Left colon (tissue), 2 donors: ENCODE measurements at regions not wholly inside any gene's neighbourhood (a gene's known extent, or its start where the extent isn't known, plus 50 kb on each side); places are given as distances from the start of the nearest gene placed in this dataset.
"Not testable (repeated sequence)": the region's sequence is repeated elsewhere in the genome, so short reads cannot be mapped to it uniquely, and the experiment has no call there.

Experiments used
- ATAC-seq: fragments of 200-7000 bp; cut with Tn5 transposase; one replicate; pipeline ENCODE4 v1.9.1; 2020; ENCODE audit warnings: mild to moderate bottlenecking, moderate library complexity
- DNase-seq, 2 donors: peaks; one replicate each; pipeline ENCODE4 v3.0.0-alpha.2; 2020
- intact Hi-C, 2 donors: fragments of 100-400 bp; cut with DNase I in 1 of 2; cut with micrococcal nuclease in 1 of 2; formaldehyde crosslinking; loops; one replicate each; pipeline versions ENCODE4 v1.11.2 to v1.14.0; 2022; cut with DNase I, micrococcal nuclease
- donor health status: DM: no; HTN: no; CAD: no.
- donor health status: DM: yes; HTN: yes; CAD: no.

- DNase-seq (no peak), ATAC-seq (no peak)
- intact Hi-C loops: no loop called here
Observed at GRCh38 chrX:139002319-139002718, 290.8 kb upstream of the FGF13 start.

- ATAC-seq (no peak), DNase-seq (no peak)
- intact Hi-C loops: no loop called here
Observed at GRCh38 chrX:138996268-138996667, 284.8 kb upstream of the FGF13 start.

- DNase-seq (no peak), ATAC-seq (no peak)
- intact Hi-C loops: no loop called here
Observed at GRCh38 chrX:138995458-138995857, 283.9 kb upstream of the FGF13 start.

- DNase-seq, ATAC-seq, intact Hi-C loops: not testable (repeated sequence)
Observed at GRCh38 chrX:138990425-138990824, 278.9 kb upstream of the FGF13 start.

- DNase-seq (no peak), ATAC-seq (no peak)
- intact Hi-C loops: no loop called here
Observed at GRCh38 chrX:138986866-138987265, 275.3 kb upstream of the FGF13 start.

- ATAC-seq (no peak), DNase-seq (no peak)
- intact Hi-C loops: no loop called here
Observed at GRCh38 chrX:138986235-138986634, 274.7 kb upstream of the FGF13 start.

GRCh38 chrX:138982365-138982764 lies 270.8 kb upstream of the FGF13 start:
- DNase-seq (no peak), ATAC-seq (no peak)
- intact Hi-C loops: no loop called here

GRCh38 chrX:138964501-138964900 lies 253.0 kb upstream of the FGF13 start:
- intact Hi-C loops: no loop called here
- ATAC-seq: no peak

GRCh38 chrX:138962419-138962818 lies 250.9 kb upstream of the FGF13 start:
- intact Hi-C loops, DNase-seq, ATAC-seq: not testable (repeated sequence)

More at GRCh38 chrX:138964501-138964900, 253.0 kb upstream of the FGF13 start:
- no peak for DNase-seq

- intact Hi-C loops: no loop called here
- DNase-seq (no peak), ATAC-seq (no peak)
Observed at GRCh38 chrX:138954976-138955375, 243.5 kb upstream of the FGF13 start.

GRCh38 chrX:138946926-138947325 lies 235.4 kb upstream of the FGF13 start:
- intact Hi-C loops: no loop called here
- DNase-seq: no peak
- ATAC-seq: no peak

GRCh38 chrX:138945219-138945618 lies 233.7 kb upstream of the FGF13 start:
- DNase-seq (no peak), ATAC-seq (no peak)
- intact Hi-C loops: no loop called here

GRCh38 chrX:138939038-138939437 lies 227.5 kb upstream of the FGF13 start:
- intact Hi-C loops: no loop called here
- DNase-seq: no peak
- no peak for ATAC-seq

GRCh38 chrX:138938003-138938402 lies 226.5 kb upstream of the FGF13 start:
- intact Hi-C loops: no loop called here
- no peak for ATAC-seq

GRCh38 chrX:138931212-138931611 lies 219.7 kb upstream of the FGF13 start:
- ATAC-seq (no peak), DNase-seq (no peak)
- intact Hi-C loops: no loop called here

More at GRCh38 chrX:138938003-138938402, 226.5 kb upstream of the FGF13 start:
- DNase-seq: no peak

GRCh38 chrX:138930583-138930945 lies 219.0 kb upstream of the FGF13 start:
- DNase-seq (no peak), ATAC-seq (no peak)
- intact Hi-C loops: no loop called here

GRCh38 chrX:138929926-138930582 lies 218.5 kb upstream of the FGF13 start:
- intact Hi-C loops: loop anchor here in 1 of 2 donors (10.0 kb wide), 1 partner anchor 65 kb away; no protein-coding TSS in a partner anchor
- no peak for DNase-seq
- no peak for ATAC-seq

GRCh38 chrX:138928737-138929459 lies 217.4 kb upstream of the FGF13 start:
- no peak for DNase-seq
- ATAC-seq: no peak
- intact Hi-C loops: loop anchor here in 1 of 2 donors (10.0 kb wide), 1 partner anchor 64 kb away; no protein-coding TSS in a partner anchor

- intact Hi-C loops: loop anchor here in 1 of 2 donors (10.0 kb wide), 1 partner anchor 61 kb away; no protein-coding TSS in a partner anchor
- DNase-seq (no peak), ATAC-seq (no peak)
Observed at GRCh38 chrX:138925330-138925729, 213.8 kb upstream of the FGF13 start.

- DNase-seq: no peak
- no peak for ATAC-seq
- intact Hi-C loops: loop anchor here in 1 of 2 donors (10.0 kb wide), 1 partner anchor 59 kb away; no protein-coding TSS in a partner anchor
Observed at GRCh38 chrX:138923805-138924204, 212.3 kb upstream of the FGF13 start.
